Esophagus squamous epithelium (tissue), 5 donors: ENCODE measurements at regions not wholly inside any gene's neighbourhood (a gene's known extent, or its start where the extent isn't known, plus 50 kb on each side); places are given as distances from the start of the nearest gene placed in this dataset.

Experiments
- DNase-seq: peaks from one replicate; lab custom pipeline; 2025; lab: John Stamatoyannopoulos, UW
- H3K27ac ChIP-seq, 4 donors: fragments of 200-600 bp; sonication (generic); one replicate each; pipeline ENCODE4 v1.5.1; 2016 to 2019; ENCODE audit warnings: mild to moderate bottlenecking in 1 of 4
- H3K27me3 ChIP-seq, 4 donors: fragments of 200-600 bp; sonication (generic); 1 replicate in 3 of 4; 2 replicates in 1 of 4; pipeline versions ENCODE4 v1.5.1 to v1.6.0; 2017 to 2021; ENCODE audit warnings: antibody characterized with exemption in 1 of 4
- H3K36me3 ChIP-seq, 3 donors: fragments of 200-600 bp; sonication (generic); one replicate each; pipeline ENCODE4 v1.5.1; 2016 to 2019
- H3K4me1 ChIP-seq, 3 donors: fragments of 200-600 bp; sonication (generic); one replicate each; pipeline ENCODE4 v1.5.1; 2017 to 2019
- H3K4me3 ChIP-seq, 4 donors: fragments of 200-600 bp; sonication (generic); 1 replicate in 3 of 4; 2 replicates in 1 of 4; pipeline ENCODE4 v1.5.1; 2016 to 2019; ENCODE audit warnings: mild to moderate bottlenecking in 2 of 4, moderate library complexity in 1 of 4
- H3K9me3 ChIP-seq, 3 donors: fragments of 200-600 bp; sonication (generic); one replicate each; pipeline ENCODE4 v1.5.1; 2016 to 2019
- POLR2A ChIP-seq, 4 donors: fragments of 450-650 bp; IDR thresholded peaks; one replicate each; pipeline ENCODE4 v1.6.1; 2017; ENCODE audit warnings: antibody characterized with exemption in 4 of 4, mild to moderate bottlenecking in 4 of 4, moderate library complexity in 3 of 4
- WGBS, 2 donors: methylation state at CpG; one replicate each; pipeline ENCODE4 v1.1.5; 2018; 5-methylcytosine and 5-hydroxymethylcytosine counted together
- intact Hi-C: fragments of 100-400 bp; cut with DNase I; formaldehyde crosslinking; loops from one replicate; pipeline ENCODE4 v1.15.0; 2022
- TF ChIP-seq, protein P1 (sequence below), 6 experiments: fragments of 450-650 bp in 4 of 6; fragments of 200-600 bp in 2 of 6; sonication (generic) in 2 of 6; IDR thresholded peaks; one replicate each; pipeline ENCODE4 v1.5.1; 2016 to 2019; ENCODE audit warnings: antibody characterized with exemption in 6 of 6, mild to moderate bottlenecking in 4 of 6, moderate library complexity in 4 of 6
- donor health status: DM: yes; HTN: yes; CAD: no.

- Histone ChIP-seq H3K27me3 (peaks cover 0 to 92% (median 0%) of the 10 kb centered on the region in 4 donors), H3K4me3 (no peak overlapping the region), H3K36me3 (no peaks in the 10 kb centered on the region), H3K9me3 (no peaks in the 10 kb centered on the region), H3K4me1 (no peaks in the 10 kb centered on the region), H3K27ac (no peak overlapping the region)
- intact Hi-C loops = no loop called here
- 28 to 50% methylated on average over 5 to 8 of the region's 15 CpGs for WGBS, 2 donors
- TF ChIP-seq, protein P1, sequence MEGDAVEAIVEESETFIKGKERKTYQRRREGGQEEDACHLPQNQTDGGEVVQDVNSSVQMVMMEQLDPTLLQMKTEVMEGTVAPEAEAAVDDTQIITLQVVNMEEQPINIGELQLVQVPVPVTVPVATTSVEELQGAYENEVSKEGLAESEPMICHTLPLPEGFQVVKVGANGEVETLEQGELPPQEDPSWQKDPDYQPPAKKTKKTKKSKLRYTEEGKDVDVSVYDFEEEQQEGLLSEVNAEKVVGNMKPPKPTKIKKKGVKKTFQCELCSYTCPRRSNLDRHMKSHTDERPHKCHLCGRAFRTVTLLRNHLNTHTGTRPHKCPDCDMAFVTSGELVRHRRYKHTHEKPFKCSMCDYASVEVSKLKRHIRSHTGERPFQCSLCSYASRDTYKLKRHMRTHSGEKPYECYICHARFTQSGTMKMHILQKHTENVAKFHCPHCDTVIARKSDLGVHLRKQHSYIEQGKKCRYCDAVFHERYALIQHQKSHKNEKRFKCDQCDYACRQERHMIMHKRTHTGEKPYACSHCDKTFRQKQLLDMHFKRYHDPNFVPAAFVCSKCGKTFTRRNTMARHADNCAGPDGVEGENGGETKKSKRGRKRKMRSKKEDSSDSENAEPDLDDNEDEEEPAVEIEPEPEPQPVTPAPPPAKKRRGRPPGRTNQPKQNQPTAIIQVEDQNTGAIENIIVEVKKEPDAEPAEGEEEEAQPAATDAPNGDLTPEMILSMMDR (IDR thresholded peaks at IDR 0.05) = no peak
- no peak for TF ChIP-seq POLR2A (IDR thresholded peaks at IDR 0.05)
- no peak for DNase-seq
These were observed 109.9 kb downstream of the MICALL2 start for GRCh38 chr7:1349351-1349761.

GRCh38 chr7:1351881-1352625 is 107.2 kb downstream of the MICALL2 start:
- DNase-seq = no peak
- Histone ChIP-seq H3K4me3 (no peak overlapping the region), H3K4me1 (no peaks in the 10 kb centered on the region), H3K27ac (no peak overlapping the region), H3K9me3 (no peaks in the 10 kb centered on the region), H3K36me3 (no peaks in the 10 kb centered on the region), H3K27me3 (peaks cover 0 to 97% (median 0%) of the 10 kb centered on the region in 4 donors)
- intact Hi-C loops = no loop called here
- TF ChIP-seq, protein P1 (IDR thresholded peaks at IDR 0.05) = no peak
- TF ChIP-seq POLR2A (IDR thresholded peaks at IDR 0.05) = no peak
- 80 to 90% methylated on average over 3 to 4 of the region's 30 CpGs for WGBS, 2 donors

DNA sequence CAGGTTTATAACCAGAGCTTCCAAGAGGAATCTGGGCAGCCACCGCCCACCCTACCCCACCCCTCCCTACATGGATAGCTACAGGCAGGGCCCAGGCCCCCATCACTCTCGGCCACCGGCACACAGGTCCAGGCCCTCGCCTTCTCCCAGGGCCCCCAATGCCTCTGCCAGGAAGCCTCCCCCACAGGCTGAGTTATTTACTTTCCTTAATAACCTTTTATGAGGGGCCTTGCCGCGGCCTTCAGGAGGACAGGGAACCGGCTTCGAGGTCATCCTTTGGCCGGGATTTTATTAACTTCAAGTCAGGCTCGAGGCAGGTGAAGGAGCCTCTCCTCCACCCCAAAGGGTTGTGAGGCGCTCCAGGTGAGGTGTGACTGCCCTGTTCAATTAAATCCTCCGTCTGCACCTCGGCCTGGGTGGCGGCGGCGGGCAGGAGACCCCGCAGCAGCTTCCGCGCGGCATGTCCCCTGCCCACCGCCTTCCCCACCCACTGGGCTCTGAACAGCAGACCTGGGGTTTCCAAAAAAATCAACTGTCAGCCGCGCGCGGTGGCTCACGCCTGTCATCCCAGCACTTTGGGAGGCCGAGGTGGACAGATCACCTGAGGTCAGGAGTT is 106.5 kb downstream of the MICALL2 start:
- DNase-seq = no peak
- TF ChIP-seq, protein P1 (IDR thresholded peaks at IDR 0.05) = no peak
- no peak for TF ChIP-seq POLR2A (IDR thresholded peaks at IDR 0.05)
- Histone ChIP-seq H3K4me3 (no peak overlapping the region), H3K36me3 (no peaks in the 10 kb centered on the region), H3K27ac (no peak overlapping the region), H3K27me3 (peaks cover 0 to 96% (median 2%) of the 10 kb centered on the region in 4 donors), H3K4me1 (no peaks in the 10 kb centered on the region), H3K9me3 (no peaks in the 10 kb centered on the region)
- 86 to 90% methylated on average over 2 to 4 of the region's 27 CpGs for WGBS, 2 donors
- intact Hi-C loops = no loop called here

DNA sequence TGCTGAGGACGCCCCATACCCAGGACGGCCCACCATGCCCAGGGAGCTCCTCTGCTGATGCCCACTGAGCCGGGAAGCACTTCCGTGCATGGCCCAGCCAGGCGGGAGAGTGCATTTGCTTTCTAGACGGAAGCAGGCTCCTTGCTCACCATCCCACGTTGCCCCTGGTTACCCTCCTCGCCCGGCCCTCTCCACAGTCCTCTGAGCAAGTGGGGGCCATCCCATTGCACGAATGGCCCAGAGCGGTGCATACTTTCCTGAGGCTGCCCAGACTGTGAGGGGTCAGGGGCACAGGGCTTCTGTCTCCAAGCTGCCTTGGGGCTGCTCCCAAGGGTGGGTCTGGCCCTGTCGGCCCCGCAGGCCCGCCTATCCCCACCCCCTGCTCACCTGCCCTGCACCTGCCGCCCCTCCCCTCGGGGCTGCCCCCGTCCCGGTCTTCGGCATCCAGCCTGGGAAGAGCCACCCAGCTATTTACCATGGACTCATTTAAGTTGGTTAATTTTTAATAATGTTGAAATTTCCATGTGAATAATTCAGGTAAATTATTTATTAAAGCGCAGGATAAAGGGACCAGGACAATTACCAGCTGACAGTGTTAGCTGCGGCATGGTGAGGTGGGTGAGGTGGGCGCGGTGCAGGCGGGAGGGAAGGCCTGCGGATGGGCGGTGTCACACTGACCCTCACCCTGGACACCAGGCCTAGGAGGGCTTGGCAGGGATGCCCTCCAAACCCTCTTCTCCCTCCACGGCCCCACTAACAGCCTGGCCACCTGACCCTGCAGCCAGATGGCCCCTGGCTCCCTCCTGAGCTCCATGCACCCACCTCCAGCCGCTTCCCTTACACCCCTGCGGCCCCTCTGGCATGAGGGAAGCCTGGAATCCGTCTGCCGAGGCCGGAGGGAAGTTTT is 104.4 kb downstream of the MICALL2 start:
- 57 to 71% methylated on average over 13 to 19 of the region's 32 CpGs for WGBS, 2 donors
- intact Hi-C loops = no loop called here

More for the DNA sequence above, 104.4 kb downstream of the MICALL2 start:
- Histone ChIP-seq H3K9me3 (no peaks in the 10 kb centered on the region), H3K4me1 (no peaks in the 10 kb centered on the region), H3K27ac (no peak overlapping the region), H3K36me3 (no peaks in the 10 kb centered on the region), H3K27me3 (peaks cover 0 to 78% (median 2%) of the 10 kb centered on the region in 4 donors), H3K4me3 (no peak overlapping the region)
- no peak for DNase-seq
- TF ChIP-seq POLR2A (IDR thresholded peaks at IDR 0.05) = no peak
- TF ChIP-seq, protein P1 (IDR thresholded peaks at IDR 0.05) = no peak
